ENCODE measurements at regions not wholly inside any gene's neighbourhood (a gene's known extent, or its start where the extent isn't known, plus 50 kb on each side); places are given as distances from the start of the nearest gene placed in this dataset.
"Not testable (repeated sequence)": the region's sequence is repeated elsewhere in the genome, so short reads cannot be mapped to it uniquely, and the experiment has no call there.

DNA sequence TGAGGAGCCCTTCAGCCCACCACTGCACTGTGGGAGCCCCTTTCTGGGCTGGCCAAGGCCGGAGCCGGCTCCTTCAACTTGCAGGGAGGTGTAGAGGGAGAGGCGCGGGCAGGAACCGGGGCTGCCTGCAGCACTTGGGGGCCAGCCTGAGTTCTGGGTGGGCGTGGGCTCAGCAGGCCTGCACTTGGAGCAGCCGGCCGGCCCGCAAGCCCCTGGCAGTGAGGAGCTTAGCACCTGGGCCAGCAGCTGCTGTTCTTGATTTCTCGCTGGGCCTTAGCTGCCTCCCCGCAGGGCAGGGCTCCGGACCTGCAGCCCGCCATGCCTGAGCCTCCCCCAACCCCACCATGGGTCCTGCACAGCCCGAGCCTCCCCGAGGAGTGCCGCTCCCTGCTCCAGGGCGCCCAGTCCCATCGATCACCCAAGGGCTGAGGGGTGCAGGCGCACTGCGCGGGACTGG, 101.7 kb upstream of the ADGRB3 start:
- Histone ChIP-seq H3K27me3 (replicated peaks in 2 of 5; ENCODE audit: control insufficient read depth in 4 of 5, insufficient read depth in 5 of 5, low read length in 4 of 5) (no peaks in the 10 kb centered on the region), H3K9me3 (ENCODE audit: control extremely low read depth in 1 of 5, control insufficient read depth in 4 of 5, insufficient read depth in 2 of 5, low read depth in 1 of 5, low read length in 4 of 5) (no peaks in the 10 kb centered on the region), H3K4me1 (ENCODE audit: control extremely low read depth in 1 of 4, control insufficient read depth in 4 of 4, insufficient read depth in 4 of 4, low read length in 3 of 4) (no peaks in the 10 kb centered on the region), H3K36me3 (ENCODE audit: control insufficient read depth in 4 of 4, insufficient read depth in 4 of 4, low read length in 3 of 4) (no peaks in the 10 kb centered on the region), H3K4me3 (ENCODE audit: control insufficient read depth in 1 of 7, extremely low read depth in 1 of 7, insufficient read depth in 4 of 7, low read depth in 2 of 7, low read length in 6 of 7) (no peak overlapping the region), H3K27ac (ENCODE audit: insufficient read depth in 1 of 2, low read depth in 1 of 2, low read length in 2 of 2, poor library complexity in 1 of 2, severe bottlenecking in 2 of 2) (no peak overlapping the region)
- CTCF ChIA-PET = no interaction called here
- POLR2A ChIA-PET = no interaction called here
- 96% methylated on average over 17 of the region's 21 CpGs for WGBS (ENCODE audit: insufficient coverage)
- no peak for DNase-seq

DNA sequence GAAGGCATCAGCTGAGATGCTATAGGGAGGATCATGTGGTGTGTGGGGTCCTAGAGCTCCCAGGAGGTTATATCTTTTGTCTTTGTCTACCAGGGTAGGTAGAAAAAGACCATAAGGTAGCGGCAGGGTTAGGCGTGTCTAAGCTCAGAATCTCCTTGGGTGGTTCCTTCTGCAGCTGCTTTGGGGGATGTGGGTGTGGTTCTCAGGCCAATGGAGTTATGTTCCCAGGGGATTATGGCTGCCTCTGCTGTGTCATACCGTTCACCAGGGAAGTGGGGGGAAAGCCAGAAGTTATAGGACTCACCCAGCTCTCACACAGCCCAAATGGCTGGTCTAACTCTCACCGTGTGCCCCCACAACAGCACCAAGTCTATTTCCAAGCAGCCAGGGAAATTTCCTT, 107.4 kb upstream of the ADGRB3 start:
- CTCF ChIA-PET = no interaction called here
- WGBS (ENCODE audit: insufficient coverage) = 79% methylated on average over 4 of the region's 4 CpGs
- Histone ChIP-seq H3K4me3 (ENCODE audit: control insufficient read depth in 1 of 7, extremely low read depth in 1 of 7, insufficient read depth in 4 of 7, low read depth in 2 of 7, low read length in 6 of 7) (no peak overlapping the region), H3K27me3 (replicated peaks in 2 of 5; ENCODE audit: control insufficient read depth in 4 of 5, insufficient read depth in 5 of 5, low read length in 4 of 5) (no peaks in the 10 kb centered on the region), H3K4me1 (ENCODE audit: control extremely low read depth in 1 of 4, control insufficient read depth in 4 of 4, insufficient read depth in 4 of 4, low read length in 3 of 4) (no peaks in the 10 kb centered on the region), H3K9me3 (ENCODE audit: control extremely low read depth in 1 of 5, control insufficient read depth in 4 of 5, insufficient read depth in 2 of 5, low read depth in 1 of 5, low read length in 4 of 5) (no peaks in the 10 kb centered on the region), H3K27ac (ENCODE audit: insufficient read depth in 1 of 2, low read depth in 1 of 2, low read length in 2 of 2, poor library complexity in 1 of 2, severe bottlenecking in 2 of 2) (no peak overlapping the region), H3K36me3 (ENCODE audit: control insufficient read depth in 4 of 4, insufficient read depth in 4 of 4, low read length in 3 of 4) (no peaks in the 10 kb centered on the region)
- POLR2A ChIA-PET = no interaction called here
- no peak for DNase-seq

DNA sequence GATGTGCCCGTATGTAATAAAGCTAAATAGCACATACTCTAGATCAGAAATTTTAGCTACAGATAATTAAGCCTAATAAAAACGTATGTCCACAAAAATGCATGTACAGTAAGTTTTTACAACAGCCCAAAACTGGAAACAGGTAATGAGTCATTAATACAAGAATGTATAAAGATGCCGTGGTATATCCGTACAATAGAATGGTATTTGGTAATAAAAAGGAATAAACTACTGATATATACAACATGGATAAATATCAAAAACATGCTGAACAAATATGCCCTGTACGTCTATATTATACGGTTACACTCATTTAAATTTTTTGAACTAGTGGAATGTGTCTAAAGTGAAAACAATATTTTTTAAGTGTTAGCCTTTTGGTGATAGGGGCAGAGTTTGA, 128.2 kb upstream of the ADGRB3 start:
- Histone ChIP-seq H3K27me3 (replicated peaks in 2 of 5; ENCODE audit: control insufficient read depth in 4 of 5, insufficient read depth in 5 of 5, low read length in 4 of 5) (no peaks in the 10 kb centered on the region), H3K36me3 (ENCODE audit: control insufficient read depth in 4 of 4, insufficient read depth in 4 of 4, low read length in 3 of 4) (no peaks in the 10 kb centered on the region), H3K9me3 (ENCODE audit: control extremely low read depth in 1 of 5, control insufficient read depth in 4 of 5, insufficient read depth in 2 of 5, low read depth in 1 of 5, low read length in 4 of 5) (no peaks in the 10 kb centered on the region), H3K4me1 (ENCODE audit: control extremely low read depth in 1 of 4, control insufficient read depth in 4 of 4, insufficient read depth in 4 of 4, low read length in 3 of 4) (no peaks in the 10 kb centered on the region), H3K4me3 (ENCODE audit: control insufficient read depth in 1 of 7, extremely low read depth in 1 of 7, insufficient read depth in 4 of 7, low read depth in 2 of 7, low read length in 6 of 7) (no peak overlapping the region), H3K27ac (ENCODE audit: insufficient read depth in 1 of 2, low read depth in 1 of 2, low read length in 2 of 2, poor library complexity in 1 of 2, severe bottlenecking in 2 of 2) (no peak overlapping the region)
- whole genome bisulfite sequencing (ENCODE audit: insufficient coverage) = no CpG with 5 or more reads among the region's 6 CpGs
- CTCF ChIA-PET = no interaction called here
- POLR2A ChIA-PET = no interaction called here
- no peak for DNase-seq

DNA sequence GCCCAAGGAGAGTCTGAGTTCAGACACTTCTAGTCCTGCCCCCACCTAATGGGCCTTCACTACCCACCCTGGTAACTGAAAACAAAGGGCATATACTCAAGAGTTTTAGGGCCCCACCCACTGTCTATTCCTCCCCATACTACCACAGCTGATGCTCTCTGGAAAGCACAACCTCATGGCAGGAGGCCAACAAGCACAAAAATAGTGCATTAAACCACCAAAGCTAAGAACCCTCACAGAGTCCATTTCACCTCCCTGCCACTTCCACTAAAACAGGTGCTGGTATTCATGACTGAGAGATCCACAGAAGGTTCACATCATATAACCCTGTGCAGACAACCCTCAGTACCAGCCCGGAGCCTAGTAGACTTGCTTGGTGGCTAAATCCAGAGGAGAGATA, 132.1 kb upstream of the ADGRB3 start:
- 50% methylated on average over 1 of the region's 1 CpG for WGBS (ENCODE audit: insufficient coverage)
- CTCF ChIA-PET = no interaction called here

DNA sequence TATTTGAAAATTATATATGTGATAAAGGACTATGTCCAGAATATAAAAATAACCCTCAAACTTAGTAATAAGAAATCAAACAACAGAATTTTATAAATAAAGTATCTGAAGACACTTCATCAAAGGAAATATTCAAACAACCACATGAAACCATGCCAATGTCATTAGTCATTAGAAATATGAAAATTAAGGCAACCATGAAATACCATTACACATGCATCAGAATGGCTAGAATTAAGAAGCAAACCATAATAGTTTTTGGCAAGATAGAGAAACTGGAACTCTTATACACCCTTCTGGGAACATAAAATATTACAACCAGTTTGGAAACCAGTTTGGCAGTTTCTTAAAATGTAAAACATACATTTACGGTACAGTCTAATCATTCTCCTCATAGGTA, 137.2 kb upstream of the ADGRB3 start:
- POLR2A ChIA-PET = no interaction called here
- no peak for DNase-seq

More for the DNA sequence above, 132.1 kb upstream of the ADGRB3 start:
- Histone ChIP-seq H3K4me3 (ENCODE audit: control insufficient read depth in 1 of 7, extremely low read depth in 1 of 7, insufficient read depth in 4 of 7, low read depth in 2 of 7, low read length in 6 of 7) (no peak overlapping the region), H3K27me3 (replicated peaks in 2 of 5; ENCODE audit: control insufficient read depth in 4 of 5, insufficient read depth in 5 of 5, low read length in 4 of 5) (no peaks in the 10 kb centered on the region), H3K27ac (ENCODE audit: insufficient read depth in 1 of 2, low read depth in 1 of 2, low read length in 2 of 2, poor library complexity in 1 of 2, severe bottlenecking in 2 of 2) (no peak overlapping the region), H3K36me3 (ENCODE audit: control insufficient read depth in 4 of 4, insufficient read depth in 4 of 4, low read length in 3 of 4) (no peaks in the 10 kb centered on the region), H3K9me3 (ENCODE audit: control extremely low read depth in 1 of 5, control insufficient read depth in 4 of 5, insufficient read depth in 2 of 5, low read depth in 1 of 5, low read length in 4 of 5) (no peaks in the 10 kb centered on the region), H3K4me1 (ENCODE audit: control extremely low read depth in 1 of 4, control insufficient read depth in 4 of 4, insufficient read depth in 4 of 4, low read length in 3 of 4) (no peaks in the 10 kb centered on the region)
- DNase-seq = no peak
- POLR2A ChIA-PET = no interaction called here

DNA sequence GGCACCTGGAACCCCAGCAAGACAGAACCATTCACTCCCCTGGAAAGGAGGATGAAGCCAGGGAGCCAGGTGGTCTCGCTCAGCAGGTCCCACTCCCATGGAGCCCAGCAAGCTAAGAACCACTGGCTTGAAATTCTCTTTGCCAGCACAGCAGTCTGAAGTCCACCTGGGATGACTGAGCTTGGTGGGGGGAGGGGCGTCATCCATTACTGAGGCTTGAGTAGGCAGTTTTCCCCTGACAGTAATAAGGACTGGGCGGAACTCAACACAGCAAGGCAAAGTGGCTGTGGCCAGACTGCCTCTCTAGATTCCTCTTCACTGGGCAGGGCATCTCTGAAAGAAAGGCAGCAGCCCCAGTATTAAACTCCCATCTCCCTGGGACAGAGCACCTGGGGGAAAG, 140.2 kb upstream of the ADGRB3 start:
- CTCF ChIA-PET; H3K27ac ChIP-seq (ENCODE audit: insufficient read depth in 1 of 2, low read depth in 1 of 2, low read length in 2 of 2, poor library complexity in 1 of 2, severe bottlenecking in 2 of 2); POLR2A ChIA-PET; DNase-seq; H3K9me3 ChIP-seq (ENCODE audit: control extremely low read depth in 1 of 5, control insufficient read depth in 4 of 5, insufficient read depth in 2 of 5, low read depth in 1 of 5, low read length in 4 of 5); H3K4me1 ChIP-seq (ENCODE audit: control extremely low read depth in 1 of 4, control insufficient read depth in 4 of 4, insufficient read depth in 4 of 4, low read length in 3 of 4); H3K36me3 ChIP-seq (ENCODE audit: control insufficient read depth in 4 of 4, insufficient read depth in 4 of 4, low read length in 3 of 4); H3K4me3 ChIP-seq (ENCODE audit: control insufficient read depth in 1 of 7, extremely low read depth in 1 of 7, insufficient read depth in 4 of 7, low read depth in 2 of 7, low read length in 6 of 7); H3K27me3 ChIP-seq (replicated peaks in 2 of 5; ENCODE audit: control insufficient read depth in 4 of 5, insufficient read depth in 5 of 5, low read length in 4 of 5): not testable (repeated sequence)
- 100% methylated on average over 2 of the region's 3 CpGs for WGBS (ENCODE audit: insufficient coverage)

More for the DNA sequence above, 137.2 kb upstream of the ADGRB3 start:
- Histone ChIP-seq H3K9me3 (ENCODE audit: control extremely low read depth in 1 of 5, control insufficient read depth in 4 of 5, insufficient read depth in 2 of 5, low read depth in 1 of 5, low read length in 4 of 5) (no peaks in the 10 kb centered on the region), H3K36me3 (ENCODE audit: control insufficient read depth in 4 of 4, insufficient read depth in 4 of 4, low read length in 3 of 4) (no peaks in the 10 kb centered on the region), H3K4me3 (ENCODE audit: control insufficient read depth in 1 of 7, extremely low read depth in 1 of 7, insufficient read depth in 4 of 7, low read depth in 2 of 7, low read length in 6 of 7) (no peak overlapping the region), H3K4me1 (ENCODE audit: control extremely low read depth in 1 of 4, control insufficient read depth in 4 of 4, insufficient read depth in 4 of 4, low read length in 3 of 4) (no peaks in the 10 kb centered on the region), H3K27ac (ENCODE audit: insufficient read depth in 1 of 2, low read depth in 1 of 2, low read length in 2 of 2, poor library complexity in 1 of 2, severe bottlenecking in 2 of 2) (no peak overlapping the region), H3K27me3 (replicated peaks in 2 of 5; ENCODE audit: control insufficient read depth in 4 of 5, insufficient read depth in 5 of 5, low read length in 4 of 5) (no peaks in the 10 kb centered on the region)
- no CpG with 5 or more reads among the region's 1 CpG for WGBS (ENCODE audit: insufficient coverage)
- CTCF ChIA-PET = no interaction called here

DNA sequence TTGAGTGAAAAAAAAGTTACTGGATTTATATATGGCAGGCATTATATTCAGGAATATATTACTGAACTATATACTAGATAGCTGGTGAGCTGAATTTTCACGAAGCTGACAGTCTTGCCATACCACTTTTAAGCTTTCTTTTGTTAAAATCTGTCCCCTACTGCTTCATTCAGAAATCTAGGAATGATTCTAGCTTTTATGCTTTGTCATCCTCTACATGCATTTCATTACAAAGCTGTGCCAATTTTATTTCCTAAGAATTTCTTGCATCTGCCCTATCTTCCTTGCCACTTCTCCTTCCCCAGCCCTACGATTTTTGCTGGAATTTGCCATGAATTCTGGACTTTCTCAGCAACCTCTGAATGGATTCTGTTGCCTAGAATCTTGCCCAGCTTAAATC, 158.5 kb upstream of the ADGRB3 start:
- WGBS (ENCODE audit: insufficient coverage) = 86% methylated on average over 1 of the region's 2 CpGs
- Histone ChIP-seq H3K27ac (ENCODE audit: insufficient read depth in 1 of 2, low read depth in 1 of 2, low read length in 2 of 2, poor library complexity in 1 of 2, severe bottlenecking in 2 of 2) (no peak overlapping the region), H3K27me3 (replicated peaks in 2 of 5; ENCODE audit: control insufficient read depth in 4 of 5, insufficient read depth in 5 of 5, low read length in 4 of 5) (no peaks in the 10 kb centered on the region), H3K9me3 (ENCODE audit: control extremely low read depth in 1 of 5, control insufficient read depth in 4 of 5, insufficient read depth in 2 of 5, low read depth in 1 of 5, low read length in 4 of 5) (no peaks in the 10 kb centered on the region), H3K4me3 (ENCODE audit: control insufficient read depth in 1 of 7, extremely low read depth in 1 of 7, insufficient read depth in 4 of 7, low read depth in 2 of 7, low read length in 6 of 7) (no peak overlapping the region), H3K4me1 (ENCODE audit: control extremely low read depth in 1 of 4, control insufficient read depth in 4 of 4, insufficient read depth in 4 of 4, low read length in 3 of 4) (no peaks in the 10 kb centered on the region), H3K36me3 (ENCODE audit: control insufficient read depth in 4 of 4, insufficient read depth in 4 of 4, low read length in 3 of 4) (no peaks in the 10 kb centered on the region)
- ChIA-PET POLR2A (no interaction called here), CTCF (no interaction called here)
- no peak for DNase-seq

Measured in common myeloid progenitor, CD34-positive (primary cell).